T-helper 2 cell treated with Interferon-gamma antibody and Interleukin-4, amounts not matched to agents 100 ng/mL and 5 ng/mL, for 36 hours (primary cell): ENCODE measurements at regions not wholly inside any gene's neighbourhood (a gene's known extent, or its start where the extent isn't known, plus 50 kb on each side); places are given as distances from the start of the nearest gene placed in this dataset.

Experiments used
- intact Hi-C: fragments of 100-400 bp; cut with micrococcal nuclease; formaldehyde crosslinking; loops from one replicate; pipeline ENCODE4 v1.15.1; 2023

DNA sequence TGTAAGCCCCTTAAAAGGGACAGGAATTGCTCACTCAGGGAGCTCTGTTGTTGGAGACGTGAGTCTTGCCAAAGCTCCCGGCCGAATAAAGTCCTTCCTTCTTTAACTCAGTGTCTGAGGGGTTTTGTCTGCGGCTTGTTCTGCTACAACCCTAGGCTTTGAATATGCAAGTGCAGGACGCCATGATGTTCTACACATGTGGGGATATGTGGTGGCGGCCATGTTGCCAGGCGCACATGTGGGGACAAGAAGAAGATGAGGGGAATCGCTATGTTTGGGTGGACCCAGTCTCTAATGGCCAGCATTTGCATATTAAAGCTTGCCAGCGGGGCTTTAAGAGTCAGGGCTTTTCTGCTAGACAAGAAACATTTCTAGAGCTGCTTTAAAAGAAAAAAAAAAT, 96.8 kb upstream of the CA10 start:
- intact Hi-C loops, result no loop called here

DNA sequence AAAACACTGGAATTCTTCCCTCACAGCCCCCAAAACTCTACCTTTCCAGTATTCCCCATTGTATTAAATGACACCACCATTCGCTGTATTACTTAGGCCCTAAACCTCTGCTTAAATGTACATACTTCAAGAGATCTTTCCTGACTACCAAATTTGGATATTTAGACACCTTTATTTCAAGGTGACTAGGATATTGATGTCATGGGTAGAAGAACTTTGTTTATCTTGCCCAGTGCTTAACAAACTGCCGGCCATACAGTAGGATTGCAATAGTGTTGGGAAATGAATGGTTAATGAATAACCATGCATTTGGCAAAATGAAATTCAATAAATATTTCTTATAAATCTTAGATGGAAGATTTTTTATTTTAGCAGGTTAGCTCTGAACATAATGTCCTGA, 86.2 kb upstream of the CA10 start:
- intact Hi-C loops, result no loop called here

DNA sequence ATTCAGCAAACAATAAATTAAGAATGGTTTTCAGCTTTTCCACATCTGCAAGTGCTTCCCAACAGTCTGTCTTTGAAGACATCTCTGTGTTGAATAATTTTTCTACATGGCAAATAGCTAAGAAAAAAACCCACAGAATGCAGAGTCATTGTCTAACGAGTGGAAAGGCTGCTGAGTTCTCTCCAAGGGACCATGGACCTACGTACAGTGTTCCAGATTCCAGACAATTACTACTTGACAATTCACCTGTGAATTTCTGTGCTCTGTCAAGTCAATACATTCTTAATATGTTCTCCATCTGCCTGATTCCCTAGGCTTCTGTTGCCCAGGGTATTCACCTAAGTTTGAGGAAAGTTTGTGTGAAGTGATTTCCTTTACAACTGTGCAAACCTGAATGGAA, 83.8 kb upstream of the CA10 start:
- intact Hi-C loops, result no loop called here

DNA sequence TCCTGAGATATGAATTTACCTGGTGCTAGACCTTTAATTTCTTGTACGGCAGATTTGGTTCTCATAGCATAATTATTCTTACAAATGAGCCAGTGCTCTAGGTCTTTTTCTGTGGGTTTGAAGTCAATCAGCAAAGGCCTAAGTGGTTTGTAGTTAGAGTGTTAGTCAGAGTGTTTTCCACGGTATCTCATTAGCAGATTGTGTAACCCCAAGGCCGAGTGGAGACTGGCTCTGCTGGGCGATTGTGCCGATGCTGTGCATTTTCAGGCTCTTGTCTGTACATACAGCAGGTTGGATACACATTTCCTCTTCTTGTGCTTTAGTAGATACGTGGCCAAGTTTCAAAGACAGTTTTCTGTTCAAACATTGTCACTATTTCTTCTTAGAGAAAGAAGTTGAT, 78.6 kb upstream of the CA10 start:
- intact Hi-C loops, result no loop called here

DNA sequence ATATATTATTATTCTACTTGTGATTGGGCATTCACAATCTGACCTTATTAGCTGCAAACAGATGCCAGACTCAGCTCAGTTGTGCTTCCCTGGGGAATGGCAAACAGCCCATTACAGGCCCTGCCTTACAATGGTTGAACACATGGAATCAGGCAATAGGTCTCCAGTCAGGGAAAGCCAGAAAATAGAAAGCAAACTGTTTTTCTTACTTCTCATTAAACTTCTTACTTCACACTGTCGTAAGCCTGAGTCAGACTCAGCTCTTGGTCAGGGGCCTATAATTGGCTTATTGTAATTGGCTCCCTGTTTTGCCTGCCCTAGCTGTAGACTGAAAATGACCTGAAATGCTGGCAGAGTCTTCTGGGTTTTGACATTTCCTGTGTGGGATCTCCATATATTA, 77.0 kb upstream of the CA10 start:
- intact Hi-C loops, result no loop called here

DNA sequence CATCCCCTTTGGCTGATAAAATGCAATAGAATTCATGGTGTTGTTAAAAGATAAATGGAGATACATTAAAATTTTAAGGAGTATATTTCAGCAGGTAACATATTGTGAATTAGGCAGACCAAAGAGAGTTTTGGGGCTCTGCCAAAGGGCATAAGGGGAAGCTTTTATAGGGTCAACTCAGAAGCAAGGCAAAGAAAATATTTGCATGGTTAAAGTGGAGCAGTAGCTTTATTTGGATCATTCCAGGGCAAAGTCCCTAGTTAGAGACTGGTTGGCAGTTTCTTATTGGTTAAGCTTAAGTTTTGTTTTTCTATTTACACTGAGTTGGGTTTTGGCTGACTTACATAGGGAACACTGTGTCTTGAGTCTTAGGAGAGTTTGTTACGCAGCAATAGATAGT, 75.1 kb upstream of the CA10 start:
- intact Hi-C loops, result no loop called here

DNA sequence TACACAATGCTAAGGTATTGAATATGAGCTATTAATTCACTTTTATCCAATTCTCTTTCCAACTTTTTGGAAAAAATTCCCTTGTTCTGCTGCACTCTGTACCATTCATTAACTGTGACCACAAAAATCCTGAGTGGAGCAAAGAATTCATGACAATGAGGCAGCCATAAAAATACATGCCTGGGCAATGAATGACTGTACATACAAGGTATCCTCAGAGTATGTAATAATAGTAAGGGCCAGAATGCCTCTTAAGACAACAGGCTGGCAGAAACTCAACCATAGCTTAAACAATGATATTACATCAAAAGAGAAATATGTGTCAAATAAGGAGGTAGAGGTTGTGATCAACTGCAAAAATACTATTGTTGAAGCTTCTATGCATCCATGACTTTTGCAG, 74.7 kb upstream of the CA10 start:
- intact Hi-C loops, result no loop called here

DNA sequence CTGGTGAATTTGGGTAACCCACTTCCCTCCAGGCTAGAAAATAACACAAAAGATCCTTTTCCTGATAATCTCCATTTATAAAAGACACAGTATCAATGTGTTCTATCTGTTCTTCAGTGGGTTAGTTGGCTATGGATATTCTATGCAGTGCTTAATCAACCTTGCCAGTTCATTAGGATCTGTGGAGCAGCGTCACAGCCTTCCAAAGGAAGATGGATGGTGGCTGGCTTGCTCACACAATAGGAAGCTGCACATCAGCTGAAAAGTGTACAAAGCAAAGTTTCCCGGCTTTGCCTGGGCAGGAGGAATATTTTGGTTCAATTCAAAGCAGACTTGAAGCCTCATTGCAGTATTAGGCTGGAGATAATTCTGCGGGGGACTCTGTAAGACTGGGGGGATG, 70.3 kb upstream of the CA10 start:
- intact Hi-C loops, result no loop called here

DNA sequence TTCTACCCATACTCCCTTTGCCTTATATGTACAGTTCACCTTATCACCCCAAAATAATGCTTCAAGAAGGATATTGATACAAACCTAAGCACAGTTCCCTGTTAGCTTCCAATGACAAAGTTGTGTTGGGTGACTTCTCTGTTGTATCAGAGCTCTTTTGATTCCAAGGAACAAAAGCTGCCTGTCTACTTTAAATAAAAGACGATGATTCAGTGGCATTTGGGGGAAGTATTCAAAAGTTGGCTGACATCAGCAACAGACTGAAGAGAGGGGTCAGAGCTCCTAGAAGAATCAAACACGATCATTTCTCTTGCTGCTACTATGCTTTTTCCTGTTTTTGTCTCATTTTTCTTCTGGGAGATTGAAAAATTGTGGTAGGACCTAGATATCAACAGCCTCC, 69.4 kb upstream of the CA10 start:
- intact Hi-C loops, result no loop called here

DNA sequence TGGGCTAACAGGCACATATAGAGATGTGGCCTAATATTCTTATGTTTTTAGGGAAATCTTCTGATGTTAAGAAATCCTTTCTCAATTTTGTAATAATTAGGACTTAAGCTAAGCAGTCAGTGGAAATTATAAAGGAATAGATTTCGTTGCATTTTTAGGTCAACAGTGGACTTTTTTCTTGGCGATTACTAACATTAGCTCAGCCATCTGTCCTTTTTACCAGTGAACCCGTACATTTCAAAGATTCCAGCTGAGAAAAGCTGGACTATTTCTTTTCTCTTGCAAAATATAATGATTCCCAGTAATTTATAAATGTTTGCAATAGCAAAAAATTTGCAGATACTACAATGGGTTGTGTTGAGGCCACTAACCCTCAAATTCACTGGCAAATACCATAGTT, 54.9 kb upstream of the CA10 start:
- intact Hi-C loops, result no loop called here

DNA sequence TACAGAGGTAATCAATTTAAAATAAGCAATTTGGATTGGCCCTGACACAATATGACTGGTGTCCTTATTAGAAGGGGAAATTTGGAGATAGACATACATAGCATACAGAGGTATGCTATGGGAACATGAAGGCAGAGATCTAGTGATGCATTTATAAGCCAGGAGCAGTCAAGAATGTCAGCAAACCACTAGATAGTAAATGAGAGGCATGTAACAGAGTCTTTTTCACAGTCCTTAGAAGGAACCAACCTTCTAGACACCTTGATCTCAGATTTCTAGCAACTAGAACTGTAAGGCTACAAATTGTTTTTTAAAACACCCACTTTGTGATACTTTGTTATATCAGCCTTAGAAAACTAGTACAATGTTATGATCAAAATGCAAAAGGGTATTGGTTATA, 54.3 kb upstream of the CA10 start:
- intact Hi-C loops, result no loop called here

DNA sequence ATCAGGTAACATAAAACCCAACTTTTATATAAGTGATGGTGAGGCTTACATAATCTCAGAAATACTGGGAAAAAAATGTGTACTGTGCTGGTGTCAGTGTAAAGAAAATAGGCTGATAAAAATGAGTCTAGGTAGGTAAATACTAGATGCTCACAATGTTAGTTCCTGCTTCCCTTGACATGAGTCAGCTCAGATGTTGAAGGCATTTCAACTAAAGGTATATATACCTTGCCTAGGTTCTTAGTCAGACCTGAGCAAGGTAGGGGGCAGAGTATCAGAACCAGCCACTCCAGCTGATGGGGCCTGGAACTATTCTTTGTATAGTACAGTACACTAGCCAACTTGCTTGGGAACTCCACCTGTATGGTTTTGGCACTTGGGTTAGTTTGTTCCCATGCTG, 51.0 kb upstream of the CA10 start:
- intact Hi-C loops, result no loop called here
